HG02981 (cell line): ENCODE measurements at regions not wholly inside any gene's neighbourhood (a gene's known extent, or its start where the extent isn't known, plus 50 kb on each side); places are given as distances from the start of the nearest gene placed in this dataset.

ENCODE experiments used
- ATAC-seq: cut with Tn5 transposase; IDR thresholded peaks from one replicate; pipeline ENCODE4 v1.9.1; 2021; ENCODE audit warnings: mild to moderate bottlenecking, moderate library complexity; ENCODE audit not compliant: unreplicated experiment

DNA sequence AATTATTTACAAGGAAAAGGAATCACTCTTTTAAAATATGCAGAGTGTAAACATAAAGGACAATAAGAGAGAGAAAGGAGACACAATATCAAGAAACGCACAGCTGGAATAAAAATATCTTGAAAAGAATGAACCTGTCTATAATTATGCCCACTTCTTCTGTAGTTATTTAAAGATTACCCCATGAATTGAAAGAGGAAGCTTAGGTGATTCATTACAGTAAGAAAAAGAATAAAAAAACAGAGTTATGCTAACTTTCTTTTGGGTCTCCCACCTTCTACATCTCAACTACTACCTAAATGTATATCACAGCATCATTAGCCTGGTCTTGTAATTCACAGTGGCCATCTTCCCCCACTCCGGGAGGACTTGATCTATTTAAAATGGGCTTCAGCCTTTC is 182.1 kb downstream of the MRPL39 start:
- no peak for ATAC-seq

- ATAC-seq, result no peak
These were observed 182.6 kb downstream of the MRPL39 start for GRCh38 chr21:25424634-25425033.

DNA sequence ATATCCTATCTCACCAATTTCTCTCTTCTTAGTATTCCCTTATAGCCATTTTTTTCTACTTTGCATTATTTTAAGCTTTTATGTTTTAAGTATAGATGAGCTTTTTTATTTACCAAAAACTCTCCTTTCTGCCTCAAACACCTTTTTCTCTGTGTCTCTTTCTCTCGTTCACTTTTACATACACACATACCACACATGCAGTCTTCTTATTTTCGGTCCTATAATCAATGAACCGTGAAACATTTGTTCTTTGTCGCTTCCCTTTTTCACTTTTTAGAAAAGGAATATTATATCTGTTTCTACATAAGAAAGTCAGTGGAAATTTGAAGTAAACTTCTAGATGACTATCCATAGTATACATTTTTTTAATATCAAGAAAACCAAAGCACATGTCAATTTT is 183.2 kb downstream of the MRPL39 start:
- no peak for ATAC-seq

DNA sequence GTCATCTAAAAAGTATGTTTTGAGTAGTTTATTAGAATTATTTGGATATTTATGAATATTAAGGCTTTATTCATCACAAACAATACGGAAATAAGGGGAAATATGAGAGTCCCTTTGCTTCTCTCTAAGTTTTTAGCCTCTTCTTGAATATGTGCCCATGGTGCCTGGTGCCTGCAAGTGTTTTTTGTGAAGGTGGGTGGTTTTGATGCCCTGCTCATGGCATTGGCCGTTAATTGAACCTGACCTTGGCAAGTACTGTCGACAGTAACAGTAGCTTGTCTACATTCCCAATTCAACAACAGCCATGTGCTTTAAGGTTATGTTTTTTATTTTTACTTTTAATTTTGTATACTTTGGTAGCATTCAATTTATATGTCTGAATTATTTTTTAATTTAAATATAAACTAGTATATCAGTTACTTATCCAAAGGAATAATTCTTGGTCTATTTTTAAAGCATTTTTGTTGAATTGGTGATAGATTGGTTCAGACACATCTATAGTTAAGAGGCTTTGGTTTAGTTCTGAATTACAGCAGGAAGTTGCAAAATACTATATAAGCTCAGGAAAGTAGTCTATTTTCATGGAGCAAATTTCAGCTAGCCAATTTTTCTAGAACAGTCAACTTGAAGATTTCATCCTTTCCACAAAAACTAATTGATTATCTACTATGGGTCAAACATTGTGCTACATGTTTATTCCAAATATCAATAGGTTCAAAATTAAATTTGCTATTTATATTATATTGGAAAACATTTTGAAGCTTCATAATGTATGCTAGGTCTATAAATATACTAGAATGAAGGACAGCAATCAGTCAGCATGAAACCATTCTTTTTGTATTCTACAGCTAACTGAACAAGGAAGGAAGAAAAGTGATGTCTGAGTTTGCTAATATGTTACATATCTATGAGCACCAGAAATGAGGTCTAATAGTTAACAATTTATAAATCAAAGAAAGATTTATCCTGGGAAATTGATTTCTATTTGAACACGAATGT is 184.4 kb downstream of the MRPL39 start:
- no peak for ATAC-seq

DNA sequence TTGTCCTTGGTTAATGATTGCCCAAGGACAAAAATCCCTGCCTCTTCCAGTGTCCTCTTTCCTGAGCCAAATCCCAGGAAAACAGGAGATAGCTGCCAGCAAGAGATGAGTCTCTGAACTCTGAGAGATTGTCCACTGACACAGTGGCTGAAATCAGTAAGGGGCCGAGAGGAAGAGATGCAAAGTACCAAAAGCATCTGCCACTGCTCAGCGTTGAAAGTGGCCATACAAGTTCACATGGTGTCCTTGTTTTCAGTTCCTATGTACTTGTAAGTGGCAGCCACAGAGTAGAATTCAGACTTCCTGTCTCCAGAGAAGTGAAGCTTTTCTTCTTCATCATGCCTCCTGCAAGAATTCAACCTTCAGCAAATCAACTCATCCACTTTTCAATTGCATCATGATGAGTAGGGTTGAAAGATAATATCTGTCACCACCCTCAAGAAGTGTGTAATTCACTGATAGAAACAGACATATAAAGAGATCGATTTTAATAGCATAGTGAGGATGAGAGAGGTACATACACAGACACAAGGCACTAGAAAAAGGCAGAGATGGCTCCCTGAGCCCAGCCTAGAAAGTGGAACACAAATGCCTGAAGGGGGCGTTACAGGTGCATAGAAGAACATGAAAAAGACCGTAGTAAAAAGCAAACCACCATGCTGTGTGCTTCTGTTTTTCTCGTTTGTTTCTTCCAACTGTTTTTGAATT is 185.8 kb downstream of the MRPL39 start:
- ATAC-seq, result peak; percentile 72

- no peak for ATAC-seq
These were observed 186.4 kb downstream of the MRPL39 start for GRCh38 chr21:25420831-25421230.

DNA sequence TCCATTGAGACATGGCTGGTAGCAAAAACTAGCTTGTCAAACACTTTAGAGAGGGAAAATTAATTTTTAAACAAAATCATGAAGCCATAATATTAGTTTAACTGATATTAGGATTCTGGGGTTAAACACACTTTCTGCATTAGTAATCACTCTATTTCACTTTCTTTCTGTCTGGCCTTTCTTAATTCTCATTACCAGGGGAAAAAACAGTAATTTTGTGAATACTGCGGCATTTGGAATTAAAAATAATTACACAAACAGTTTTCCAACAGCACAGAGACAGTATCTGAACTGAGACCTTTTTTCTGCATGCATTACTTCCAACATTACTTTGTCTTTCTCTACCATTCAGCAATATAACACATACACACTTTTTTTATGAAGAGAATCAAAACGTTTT is 190.6 kb downstream of the MRPL39 start:
- ATAC-seq, result no peak

DNA sequence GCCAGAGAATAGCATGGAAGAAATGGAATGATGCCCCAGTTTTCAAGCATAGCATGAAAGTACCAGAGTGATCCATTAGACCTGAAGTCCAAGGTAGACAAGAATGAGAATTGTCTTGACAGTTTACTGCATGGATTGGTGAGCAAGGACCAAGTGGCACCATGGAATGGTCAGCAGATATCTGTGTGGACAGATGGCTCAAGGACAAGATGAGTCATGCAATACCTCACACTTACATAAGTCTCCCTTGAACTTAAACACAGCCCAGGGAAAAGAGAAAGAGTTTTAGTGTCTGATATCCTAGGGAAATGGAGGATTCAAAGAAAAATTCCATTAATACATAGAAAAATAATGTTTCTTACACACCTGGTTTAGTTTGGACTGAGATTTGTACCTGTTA is 195.2 kb downstream of the MRPL39 start:
- no peak for ATAC-seq

- no peak for ATAC-seq
These were observed 197.3 kb downstream of the MRPL39 start for GRCh38 chr21:25409978-25410377.

- ATAC-seq, result no peak
These were observed 198.6 kb downstream of the MRPL39 start for GRCh38 chr21:25408666-25409065.

GRCh38 chr21:25406887-25407579 is 200.2 kb downstream of the MRPL39 start:
- no peak for ATAC-seq

- no peak for ATAC-seq
These were observed 201.3 kb downstream of the MRPL39 start for GRCh38 chr21:25405984-25406383.

- no peak for ATAC-seq
These were observed 204.9 kb downstream of the MRPL39 start for GRCh38 chr21:25402134-25402961.

DNA sequence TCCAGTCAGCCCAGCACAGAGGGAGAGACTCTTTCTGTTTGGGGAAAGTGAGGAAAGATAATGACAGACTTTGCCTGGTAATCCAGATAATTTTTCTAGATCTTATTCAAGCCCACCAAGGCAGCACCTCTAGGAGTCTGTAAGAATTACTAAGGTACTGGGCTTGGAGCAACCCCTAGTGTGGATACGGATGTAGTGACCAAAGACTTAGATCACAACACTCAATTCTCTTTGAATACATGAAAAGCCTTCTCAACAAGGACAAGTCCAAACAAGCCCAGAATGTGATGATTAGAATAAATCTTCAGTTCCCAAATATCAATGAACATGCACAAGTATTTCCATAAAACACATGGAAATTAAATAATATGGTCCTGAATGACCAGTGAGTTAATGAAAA is 206.9 kb downstream of the MRPL39 start:
- no peak for ATAC-seq

DNA sequence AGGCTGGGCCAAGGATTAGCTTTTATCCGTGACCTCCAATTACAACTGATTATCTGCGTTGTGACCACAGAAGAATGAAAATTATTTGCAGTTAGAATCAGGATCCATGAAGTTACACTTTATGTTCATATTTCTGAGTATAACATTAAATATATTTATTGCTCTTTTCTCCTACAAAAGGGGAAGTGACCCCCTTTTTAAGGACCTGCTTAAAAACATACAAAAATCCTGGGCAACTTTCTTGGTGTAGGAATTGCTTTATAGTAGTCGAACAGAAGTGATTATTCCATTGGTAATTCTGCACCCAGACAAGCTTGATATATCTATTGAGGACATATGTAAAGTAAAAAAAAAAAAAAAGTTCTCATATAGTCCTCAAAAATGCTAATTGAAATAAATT is 208.7 kb downstream of the MRPL39 start:
- ATAC-seq, result no peak

DNA sequence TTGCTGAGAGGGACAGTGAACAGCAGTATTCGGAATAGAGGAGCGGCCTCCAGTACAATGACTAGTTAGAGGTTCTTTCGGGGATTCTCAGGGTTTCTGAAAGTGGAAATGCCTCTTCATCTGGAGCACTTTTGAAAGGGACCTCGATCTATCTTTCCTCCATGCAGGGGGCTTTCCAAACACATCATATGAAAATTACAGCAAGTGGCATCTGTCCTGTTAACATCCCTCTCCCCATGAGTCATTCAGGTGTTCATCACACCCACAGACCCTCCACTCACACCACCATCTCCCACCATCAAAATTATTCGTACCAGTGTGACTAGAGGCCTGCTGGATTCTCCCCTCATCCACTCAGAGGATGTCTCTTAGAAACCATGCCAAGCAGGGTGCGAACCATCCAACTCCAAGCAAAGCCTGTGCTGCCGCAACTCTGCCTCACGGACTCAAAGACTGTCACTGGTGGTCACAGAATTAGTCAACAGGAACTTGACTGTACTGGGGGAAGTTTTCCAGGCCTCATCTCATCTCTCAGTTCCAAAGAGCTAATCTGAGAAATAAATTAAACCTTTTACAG is 211.1 kb downstream of the MRPL39 start:
- peak; percentile 84 for ATAC-seq

DNA sequence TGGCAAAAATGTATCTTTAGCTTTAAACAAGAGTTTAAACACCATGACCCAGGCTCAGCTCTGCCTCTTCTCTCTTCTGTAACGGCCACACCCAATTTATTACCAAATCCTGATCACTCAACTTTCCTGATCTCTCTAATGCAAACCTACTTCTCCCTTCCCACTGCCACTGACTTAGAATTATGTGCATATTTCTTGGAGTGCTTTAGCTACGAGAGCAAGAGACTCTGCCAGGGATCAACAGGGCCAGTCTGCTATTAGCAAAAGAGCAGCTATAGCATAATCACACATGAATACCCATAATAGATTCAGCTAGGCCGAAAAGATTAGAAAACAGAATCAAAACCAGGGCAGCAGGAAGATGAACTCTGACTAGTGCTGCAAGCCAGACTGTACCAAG is 215.5 kb downstream of the MRPL39 start:
- ATAC-seq, result no peak

DNA sequence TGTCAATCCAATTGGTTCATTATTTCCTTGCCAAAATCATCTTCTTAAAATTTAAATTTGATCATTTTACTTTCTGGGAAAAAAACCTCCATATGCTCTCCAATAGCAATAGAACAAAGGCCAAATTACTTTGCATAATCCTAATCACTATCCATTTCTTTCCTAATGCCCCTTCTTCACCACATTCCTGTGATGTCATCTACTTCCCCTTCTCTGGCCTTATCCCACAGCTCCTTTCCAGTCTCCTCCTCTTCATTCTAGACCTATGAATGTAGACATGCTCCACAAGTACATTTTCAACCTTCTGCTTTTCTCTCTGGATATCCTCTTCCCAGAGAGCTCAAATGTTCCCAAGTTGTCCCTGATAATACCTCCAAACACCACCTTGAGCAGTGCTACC is 216.6 kb downstream of the MRPL39 start:
- no peak for ATAC-seq

GRCh38 chr21:25387665-25388064 is 219.6 kb downstream of the MRPL39 start:
- no peak for ATAC-seq

GRCh38 chr21:25385911-25386474 is 221.3 kb downstream of the MRPL39 start:
- no peak for ATAC-seq
